Activated T-helper 2 cell treated with anti-CD3 and anti-CD28 coated beads, Interferon-gamma antibody, Interleukin-2, Interleukin-4, amounts not matched to agents 10 μg/mL and 5 μg/mL and 100 μg/mL, durations not matched to agents 14 hours and 24 hours and 36 hours (primary cell): ENCODE measurements at regions not wholly inside any gene's neighbourhood (a gene's known extent, or its start where the extent isn't known, plus 50 kb on each side); places are given as distances from the start of the nearest gene placed in this dataset.
"Not testable (repeated sequence)": the region's sequence is repeated elsewhere in the genome, so short reads cannot be mapped to it uniquely, and the experiment has no call there.

ENCODE experiments used
- DNase-seq: peaks from one replicate; pipeline ENCODE4 v3.0.0; 2021; ENCODE audit warnings: low spot score
- H3K27ac Mint-ChIP-seq: one replicate; pipeline ENCODE4 v1.8.0; 2021; ENCODE audit warnings: mixed read lengths
- H3K27me3 Mint-ChIP-seq: one replicate; pipeline ENCODE4 v1.8.0; 2021; ENCODE audit warnings: low read depth, mixed read lengths
- H3K36me3 Mint-ChIP-seq: one replicate; pipeline ENCODE4 v1.8.0; 2021; ENCODE audit warnings: low read depth, mixed read lengths
- H3K4me1 Mint-ChIP-seq: one replicate; pipeline ENCODE4 v1.8.0; 2021; ENCODE audit warnings: low read depth, mixed read lengths
- H3K4me3 Mint-ChIP-seq: one replicate; pipeline ENCODE4 v1.8.0; 2021; ENCODE audit warnings: low read depth, mild to moderate bottlenecking, moderate library complexity, mixed read lengths
- H3K9me3 Mint-ChIP-seq: one replicate; pipeline ENCODE4 v1.8.0; 2021; ENCODE audit warnings: mixed read lengths
- intact Hi-C: fragments of 100-400 bp; cut with micrococcal nuclease; formaldehyde crosslinking; loops from one replicate; pipeline ENCODE4 v1.15.1; 2023

- intact Hi-C loops, H3K27me3 Mint-ChIP-seq, H3K27ac Mint-ChIP-seq, DNase-seq, H3K4me1 Mint-ChIP-seq, H3K4me3 Mint-ChIP-seq: not testable (repeated sequence)
- H3K36me3 Mint-ChIP-seq: peaks cover 15% of the 10 kb centered on the region
- peaks cover 83% of the 10 kb centered on the region for H3K9me3 Mint-ChIP-seq
These were observed 4467.2 kb upstream of the OR11H1 start for GRCh38 chr22:11060797-11061196.

GRCh38 chr22:11062534-11062933 lies 4465.5 kb upstream of the OR11H1 start:
- DNase-seq, H3K27ac Mint-ChIP-seq, H3K27me3 Mint-ChIP-seq, H3K4me1 Mint-ChIP-seq, H3K4me3 Mint-ChIP-seq, intact Hi-C loops: not testable (repeated sequence)
- Mint-ChIP-seq H3K9me3 (peaks cover 86% of the 10 kb centered on the region), H3K36me3 (peaks cover 17% of the 10 kb centered on the region)

- DNase-seq, H3K27me3 Mint-ChIP-seq, H3K4me3 Mint-ChIP-seq, H3K27ac Mint-ChIP-seq, H3K4me1 Mint-ChIP-seq, intact Hi-C loops: not testable (repeated sequence)
- Mint-ChIP-seq H3K9me3 (peaks cover 86% of the 10 kb centered on the region), H3K36me3 (peaks cover 15% of the 10 kb centered on the region)
These were observed 4464.8 kb upstream of the OR11H1 start for GRCh38 chr22:11063022-11063685.

GRCh38 chr22:11065210-11065609 lies 4462.8 kb upstream of the OR11H1 start:
- H3K4me1 Mint-ChIP-seq, H3K27me3 Mint-ChIP-seq, DNase-seq, intact Hi-C loops, H3K4me3 Mint-ChIP-seq, H3K27ac Mint-ChIP-seq: not testable (repeated sequence)
- Mint-ChIP-seq H3K9me3 (peaks cover 77% of the 10 kb centered on the region), H3K36me3 (peaks cover 15% of the 10 kb centered on the region)

GRCh38 chr22:11065876-11066457 lies 4462.0 kb upstream of the OR11H1 start:
- DNase-seq, H3K27ac Mint-ChIP-seq, H3K4me3 Mint-ChIP-seq, H3K4me1 Mint-ChIP-seq, intact Hi-C loops, H3K27me3 Mint-ChIP-seq: not testable (repeated sequence)
- H3K36me3 Mint-ChIP-seq: peaks cover 15% of the 10 kb centered on the region
- H3K9me3 Mint-ChIP-seq: peaks cover 73% of the 10 kb centered on the region

GRCh38 chr22:11066458-11067285 lies 4461.3 kb upstream of the OR11H1 start:
- intact Hi-C loops: no loop called here

GRCh38 chr22:11067286-11067871 lies 4460.6 kb upstream of the OR11H1 start:
- peaks cover 60% of the 10 kb centered on the region for H3K9me3 Mint-ChIP-seq
- H3K36me3 Mint-ChIP-seq: peaks cover 15% of the 10 kb centered on the region
- H3K27ac Mint-ChIP-seq, intact Hi-C loops, DNase-seq, H3K27me3 Mint-ChIP-seq, H3K4me3 Mint-ChIP-seq, H3K4me1 Mint-ChIP-seq: not testable (repeated sequence)

More at GRCh38 chr22:11066458-11067285, 4461.3 kb upstream of the OR11H1 start:
- no peaks in the 10 kb centered on the region for H3K4me1 Mint-ChIP-seq
- no peak overlapping the region for H3K27ac Mint-ChIP-seq
- no peaks in the 10 kb centered on the region for H3K27me3 Mint-ChIP-seq
- H3K9me3 Mint-ChIP-seq: peaks cover 67% of the 10 kb centered on the region
- H3K36me3 Mint-ChIP-seq: peaks cover 15% of the 10 kb centered on the region
- DNase-seq: no peak
- H3K4me3 Mint-ChIP-seq: no peak overlapping the region

- H3K4me3 Mint-ChIP-seq, H3K27ac Mint-ChIP-seq, DNase-seq, H3K27me3 Mint-ChIP-seq, H3K4me1 Mint-ChIP-seq, intact Hi-C loops: not testable (repeated sequence)
- Mint-ChIP-seq H3K9me3 (peaks cover 54% of the 10 kb centered on the region), H3K36me3 (peaks cover 15% of the 10 kb centered on the region)
These were observed 4460.1 kb upstream of the OR11H1 start for GRCh38 chr22:11067937-11068336.

GRCh38 chr22:11068406-11068805 lies 4459.6 kb upstream of the OR11H1 start:
- DNase-seq, intact Hi-C loops, H3K27me3 Mint-ChIP-seq, H3K27ac Mint-ChIP-seq, H3K4me3 Mint-ChIP-seq, H3K4me1 Mint-ChIP-seq: not testable (repeated sequence)
- H3K9me3 Mint-ChIP-seq: peaks cover 50% of the 10 kb centered on the region
- H3K36me3 Mint-ChIP-seq: peaks cover 15% of the 10 kb centered on the region
